IPS DF 6.9 (cell line): ENCODE measurements at regions not wholly inside any gene's neighbourhood (a gene's known extent, or its start where the extent isn't known, plus 50 kb on each side); places are given as distances from the start of the nearest gene placed in this dataset.

Source experiments
- DNase-seq: peaks from one replicate; pipeline ENCODE4 v3.0.0-alpha.2; 2013; ENCODE audit warnings: low read depth, low spot score
- H3K27ac ChIP-seq: one replicate; pipeline ENCODE4 v1.5.1; 2013; ENCODE audit warnings: low read length, control low read depth
- H3K27me3 ChIP-seq: 2 replicates; pipeline ENCODE4 v1.6.1; 2013; ENCODE audit warnings: mild to moderate bottlenecking, low read length; ENCODE audit not compliant: control insufficient read depth, insufficient read depth
- H3K36me3 ChIP-seq: 2 replicates; pipeline ENCODE4 v1.6.1; 2013; ENCODE audit warnings: low read length; ENCODE audit not compliant: control insufficient read depth, insufficient read depth
- H3K4me1 ChIP-seq: 2 replicates; pipeline ENCODE4 v1.6.1; 2013; ENCODE audit warnings: low read length; ENCODE audit not compliant: control insufficient read depth, insufficient read depth
- H3K4me3 ChIP-seq: 2 replicates; pipeline ENCODE4 v1.5.1; 2013; ENCODE audit warnings: mild to moderate bottlenecking, low read length
- H3K9me3 ChIP-seq: 2 replicates; pipeline ENCODE4 v1.6.1; 2013; ENCODE audit warnings: low read length, inconsistent platforms; ENCODE audit not compliant: control insufficient read depth, insufficient read depth
- whole genome bisulfite sequencing: extraction: QIAGEN DNeasy Blood & Tissue Kit; methylation state at CpG from one replicate; pipeline ENCODE4 v1.1.7; 2013; ENCODE audit warnings: mixed read lengths, missing lambda C conversion rate; ENCODE audit not compliant: insufficient read length, insufficient coverage; 5-methylcytosine and 5-hydroxymethylcytosine counted together

- no peaks in the 10 kb centered on the region for H3K4me1 ChIP-seq
- no peaks in the 10 kb centered on the region for H3K27me3 ChIP-seq
- H3K27ac ChIP-seq: no peak overlapping the region
- H3K4me3 ChIP-seq: no peak overlapping the region
- no peaks in the 10 kb centered on the region for H3K36me3 ChIP-seq
- no peaks in the 10 kb centered on the region for H3K9me3 ChIP-seq
- DNase-seq: no peak
- no CpG with 5 or more reads among the region's 11 CpGs for WGBS
These were observed 162.8 kb upstream of the NSMCE3 start for GRCh38 chr15:29432191-29433049.

GRCh38 chr15:29430831-29431230, 161.2 kb upstream of the NSMCE3 start:
- H3K9me3 ChIP-seq: no peaks in the 10 kb centered on the region
- no CpG with 5 or more reads among the region's 10 CpGs for WGBS
- H3K4me3 ChIP-seq: no peak overlapping the region
- no peaks in the 10 kb centered on the region for H3K27me3 ChIP-seq
- H3K36me3 ChIP-seq: no peaks in the 10 kb centered on the region
- H3K4me1 ChIP-seq: no peaks in the 10 kb centered on the region
- no peak overlapping the region for H3K27ac ChIP-seq
- DNase-seq: no peak

- Histone ChIP-seq H3K27me3 (no peaks in the 10 kb centered on the region), H3K36me3 (no peaks in the 10 kb centered on the region), H3K9me3 (no peaks in the 10 kb centered on the region), H3K4me1 (no peaks in the 10 kb centered on the region), H3K27ac (no peak overlapping the region), H3K4me3 (no peak overlapping the region)
- no CpG with 5 or more reads among the region's 4 CpGs for WGBS
- no peak for DNase-seq
These were observed 160.5 kb upstream of the NSMCE3 start for GRCh38 chr15:29430124-29430523.

- Histone ChIP-seq H3K27ac (no peak overlapping the region), H3K4me3 (no peak overlapping the region), H3K27me3 (no peaks in the 10 kb centered on the region), H3K4me1 (no peaks in the 10 kb centered on the region), H3K36me3 (no peaks in the 10 kb centered on the region), H3K9me3 (no peaks in the 10 kb centered on the region)
- no peak for DNase-seq
- WGBS: no CpG with 5 or more reads among the region's 13 CpGs
These were observed 160.0 kb upstream of the NSMCE3 start for GRCh38 chr15:29429584-29429983.

- no peak for DNase-seq
- Histone ChIP-seq H3K4me3 (no peak overlapping the region), H3K27me3 (no peaks in the 10 kb centered on the region), H3K27ac (no peak overlapping the region), H3K4me1 (no peaks in the 10 kb centered on the region), H3K9me3 (no peaks in the 10 kb centered on the region), H3K36me3 (no peaks in the 10 kb centered on the region)
- WGBS: no CpG with 5 or more reads among the region's 7 CpGs
These were observed 159.4 kb upstream of the NSMCE3 start for GRCh38 chr15:29428925-29429573.

GRCh38 chr15:29425864-29426263, 156.2 kb upstream of the NSMCE3 start:
- no peaks in the 10 kb centered on the region for H3K9me3 ChIP-seq
- DNase-seq: no peak

GRCh38 chr15:29424118-29424517, 154.5 kb upstream of the NSMCE3 start:
- H3K9me3 ChIP-seq: no peaks in the 10 kb centered on the region
- DNase-seq: no peak
- H3K27me3 ChIP-seq: no peaks in the 10 kb centered on the region
- H3K36me3 ChIP-seq: no peaks in the 10 kb centered on the region
- no peak overlapping the region for H3K27ac ChIP-seq
- WGBS: no CpG with 5 or more reads among the region's 4 CpGs
- no peak overlapping the region for H3K4me3 ChIP-seq
- no peaks in the 10 kb centered on the region; the same call in 1 of the 2 replicates for H3K4me1 ChIP-seq

More at GRCh38 chr15:29425864-29426263, 156.2 kb upstream of the NSMCE3 start:
- Histone ChIP-seq H3K4me3 (no peak overlapping the region), H3K27me3 (no peaks in the 10 kb centered on the region), H3K36me3 (no peaks in the 10 kb centered on the region), H3K27ac (no peak overlapping the region), H3K4me1 (no peaks in the 10 kb centered on the region)

GRCh38 chr15:29422606-29423005, 153.0 kb upstream of the NSMCE3 start:
- no CpG with 5 or more reads among the region's 2 CpGs for WGBS
- H3K36me3 ChIP-seq: no peaks in the 10 kb centered on the region

GRCh38 chr15:29420188-29420587, 150.6 kb upstream of the NSMCE3 start:
- Histone ChIP-seq H3K27ac (no peak overlapping the region), H3K4me1 (no peaks in the 10 kb centered on the region; the same call in 1 of the 2 replicates), H3K27me3 (no peaks in the 10 kb centered on the region), H3K9me3 (no peaks in the 10 kb centered on the region), H3K36me3 (no peaks in the 10 kb centered on the region), H3K4me3 (no peak overlapping the region)
- no CpG with 5 or more reads among the region's 2 CpGs for WGBS
- no peak for DNase-seq

More at GRCh38 chr15:29422606-29423005, 153.0 kb upstream of the NSMCE3 start:
- Histone ChIP-seq H3K27ac (no peak overlapping the region), H3K4me1 (no peaks in the 10 kb centered on the region; the same call in 1 of the 2 replicates), H3K9me3 (no peaks in the 10 kb centered on the region), H3K4me3 (no peak overlapping the region), H3K27me3 (no peaks in the 10 kb centered on the region)
- no peak for DNase-seq

GRCh38 chr15:29418931-29419330, 149.3 kb upstream of the NSMCE3 start:
- no peaks in the 10 kb centered on the region for H3K36me3 ChIP-seq
- WGBS: no CpG with 5 or more reads among the region's 1 CpG
- H3K9me3 ChIP-seq: no peaks in the 10 kb centered on the region
- DNase-seq: no peak
- no peak overlapping the region for H3K4me3 ChIP-seq
- no peaks in the 10 kb centered on the region; the same call in 1 of the 2 replicates for H3K4me1 ChIP-seq
- H3K27ac ChIP-seq: no peak overlapping the region
- H3K27me3 ChIP-seq: no peaks in the 10 kb centered on the region
